ENCODE measurements at regions not wholly inside any gene's neighbourhood (a gene's known extent, or its start where the extent isn't known, plus 50 kb on each side); places are given as distances from the start of the nearest gene placed in this dataset.

- TF ChIP-seq, protein P1, sequence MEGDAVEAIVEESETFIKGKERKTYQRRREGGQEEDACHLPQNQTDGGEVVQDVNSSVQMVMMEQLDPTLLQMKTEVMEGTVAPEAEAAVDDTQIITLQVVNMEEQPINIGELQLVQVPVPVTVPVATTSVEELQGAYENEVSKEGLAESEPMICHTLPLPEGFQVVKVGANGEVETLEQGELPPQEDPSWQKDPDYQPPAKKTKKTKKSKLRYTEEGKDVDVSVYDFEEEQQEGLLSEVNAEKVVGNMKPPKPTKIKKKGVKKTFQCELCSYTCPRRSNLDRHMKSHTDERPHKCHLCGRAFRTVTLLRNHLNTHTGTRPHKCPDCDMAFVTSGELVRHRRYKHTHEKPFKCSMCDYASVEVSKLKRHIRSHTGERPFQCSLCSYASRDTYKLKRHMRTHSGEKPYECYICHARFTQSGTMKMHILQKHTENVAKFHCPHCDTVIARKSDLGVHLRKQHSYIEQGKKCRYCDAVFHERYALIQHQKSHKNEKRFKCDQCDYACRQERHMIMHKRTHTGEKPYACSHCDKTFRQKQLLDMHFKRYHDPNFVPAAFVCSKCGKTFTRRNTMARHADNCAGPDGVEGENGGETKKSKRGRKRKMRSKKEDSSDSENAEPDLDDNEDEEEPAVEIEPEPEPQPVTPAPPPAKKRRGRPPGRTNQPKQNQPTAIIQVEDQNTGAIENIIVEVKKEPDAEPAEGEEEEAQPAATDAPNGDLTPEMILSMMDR (IDR thresholded peaks at IDR 0.05; ENCODE audit: insufficient read depth, low read length, poor library complexity, severe bottlenecking), result no peak
- TF ChIP-seq EZH2phosphoT487 (conservative IDR thresholded peaks at IDR 0.05; ENCODE audit: low read length), result no peak
- Histone ChIP-seq H3K36me3 (ENCODE audit: low read length) (no peaks in the 10 kb centered on the region), H3K27me3 (ENCODE audit: low read length) (no peaks in the 10 kb centered on the region), H4K20me1 (ENCODE audit: low read depth, low read length) (no peaks in the 10 kb centered on the region), H2AFZ (ENCODE audit: low read depth, low read length, severe bottlenecking) (no peak overlapping the region), H3K9ac (ENCODE audit: low read length) (no peak overlapping the region), H3K4me2 (ENCODE audit: low read depth, low read length, poor library complexity, severe bottlenecking) (no peak overlapping the region), H3F3A (ENCODE audit: insufficient read depth) (no peaks in the 10 kb centered on the region), H3K4me3 (ENCODE audit: insufficient read depth, low read length, poor library complexity, severe bottlenecking) (no peak overlapping the region), H3K9me2 (replicated peaks; ENCODE audit: insufficient read depth, low read length) (no peaks in the 10 kb centered on the region), H3K79me2 (ENCODE audit: insufficient read depth, low read length) (no peaks in the 10 kb centered on the region), H3K27ac (ENCODE audit: low read depth, low read length) (no peak overlapping the region), H3K9me3 (ENCODE audit: insufficient read depth, low read length) (no peaks in the 10 kb centered on the region)
Measured at GRCh38 chr22:34903416-34903815, 162.5 kb upstream of the ISX start.

- Histone ChIP-seq H3K4me2 (ENCODE audit: low read depth, low read length, poor library complexity, severe bottlenecking) (no peak overlapping the region), H3K9me3 (ENCODE audit: insufficient read depth, low read length) (no peaks in the 10 kb centered on the region), H2AFZ (ENCODE audit: low read depth, low read length, severe bottlenecking) (no peak overlapping the region), H3K9ac (ENCODE audit: low read length) (no peak overlapping the region), H3K79me2 (ENCODE audit: insufficient read depth, low read length) (no peaks in the 10 kb centered on the region), H3K36me3 (ENCODE audit: low read length) (no peaks in the 10 kb centered on the region), H4K20me1 (ENCODE audit: low read depth, low read length) (no peaks in the 10 kb centered on the region), H3K9me2 (replicated peaks; ENCODE audit: insufficient read depth, low read length) (no peaks in the 10 kb centered on the region), H3K4me3 (ENCODE audit: insufficient read depth, low read length, poor library complexity, severe bottlenecking) (no peak overlapping the region), H3F3A (ENCODE audit: insufficient read depth) (no peaks in the 10 kb centered on the region), H3K27me3 (ENCODE audit: low read length) (no peaks in the 10 kb centered on the region), H3K27ac (ENCODE audit: low read depth, low read length) (no peak overlapping the region)
- TF ChIP-seq, protein P1 (IDR thresholded peaks at IDR 0.05; ENCODE audit: insufficient read depth, low read length, poor library complexity, severe bottlenecking), result no peak
- TF ChIP-seq EZH2phosphoT487 (conservative IDR thresholded peaks at IDR 0.05; ENCODE audit: low read length), result no peak
Measured at GRCh38 chr22:34904486-34904885, 161.5 kb upstream of the ISX start.

- Histone ChIP-seq H4K20me1 (ENCODE audit: low read depth, low read length) (no peaks in the 10 kb centered on the region), H3K9ac (ENCODE audit: low read length) (no peak overlapping the region), H3K9me3 (ENCODE audit: insufficient read depth, low read length) (no peaks in the 10 kb centered on the region), H3K36me3 (ENCODE audit: low read length) (no peaks in the 10 kb centered on the region), H3K79me2 (ENCODE audit: insufficient read depth, low read length) (no peaks in the 10 kb centered on the region), H2AFZ (ENCODE audit: low read depth, low read length, severe bottlenecking) (no peak overlapping the region), H3K4me2 (ENCODE audit: low read depth, low read length, poor library complexity, severe bottlenecking) (no peak overlapping the region), H3K9me2 (replicated peaks; ENCODE audit: insufficient read depth, low read length) (no peaks in the 10 kb centered on the region), H3K4me3 (ENCODE audit: insufficient read depth, low read length, poor library complexity, severe bottlenecking) (no peak overlapping the region), H3F3A (ENCODE audit: insufficient read depth) (no peaks in the 10 kb centered on the region), H3K27ac (ENCODE audit: low read depth, low read length) (no peak overlapping the region), H3K27me3 (ENCODE audit: low read length) (no peaks in the 10 kb centered on the region)
- no peak for TF ChIP-seq EZH2phosphoT487 (conservative IDR thresholded peaks at IDR 0.05; ENCODE audit: low read length)
- TF ChIP-seq, protein P1 (IDR thresholded peaks at IDR 0.05; ENCODE audit: insufficient read depth, low read length, poor library complexity, severe bottlenecking), result no peak
Measured at GRCh38 chr22:34913826-34914225, 152.1 kb upstream of the ISX start.

Measured in SU-DHL-6 (cell line).